Stimulated activated CD4-positive, alpha-beta T cell treated with anti-CD3 and anti-CD28 coated beads, Interleukin-15, amount 100 ng/mL, for 1 hour (primary cell): ENCODE measurements at regions not wholly inside any gene's neighbourhood (a gene's known extent, or its start where the extent isn't known, plus 50 kb on each side); places are given as distances from the start of the nearest gene placed in this dataset.
"Not testable (repeated sequence)": the region's sequence is repeated elsewhere in the genome, so short reads cannot be mapped to it uniquely, and the experiment has no call there.

Experiments
- DNase-seq, 2 donors: peaks; one replicate each; pipeline ENCODE4 v3.0.0-alpha.2; 2020; ENCODE audit warnings: low read depth in 1 of 2, low spot score in 1 of 2

- DNase-seq: peak; percentile 67 to 77
Measured at GRCh38 chr14:106153362-106153955, 627.1 kb downstream of the TMEM121 start.

DNA sequence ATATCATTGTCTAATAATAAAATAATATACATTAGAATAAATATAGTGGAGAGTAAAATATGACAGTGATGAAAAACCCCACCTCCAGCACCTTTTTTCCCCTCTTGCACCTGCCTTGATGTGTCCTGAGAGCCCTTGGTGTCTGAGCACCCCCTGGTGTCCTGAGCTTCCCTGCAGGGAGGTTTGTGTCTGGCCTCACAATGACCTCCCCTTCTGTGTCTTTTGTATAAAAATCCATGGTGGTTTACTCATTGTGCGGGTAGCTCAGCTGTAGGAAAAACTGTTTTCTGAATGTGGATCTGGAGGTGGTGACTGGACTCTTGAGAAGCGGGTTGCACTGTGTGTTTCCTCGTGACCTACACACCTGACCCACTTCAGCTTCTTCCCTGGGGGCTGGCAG lies 636.9 kb downstream of the TMEM121 start:
- no peak for DNase-seq

- DNase-seq: not testable (repeated sequence)
Measured at GRCh38 chr14:106163812-106164211, 637.4 kb downstream of the TMEM121 start.

DNA sequence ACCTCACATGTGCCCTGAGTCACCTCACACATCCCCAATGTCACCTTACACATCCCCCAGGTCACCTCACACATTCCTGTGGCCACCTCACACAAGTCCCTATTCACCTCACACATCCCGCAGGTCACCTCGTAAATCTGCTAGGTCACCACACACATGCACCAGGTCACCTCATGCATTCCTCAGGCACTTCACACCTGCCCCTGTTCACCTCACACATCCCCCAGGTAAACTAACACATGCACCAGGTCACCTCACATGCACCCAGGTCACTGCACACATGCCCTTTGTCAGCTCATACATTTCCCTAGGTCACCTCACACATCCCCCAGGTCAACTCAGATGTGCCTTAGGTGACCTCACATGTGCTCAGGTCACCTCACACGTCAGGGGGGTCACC lies 639.8 kb downstream of the TMEM121 start:
- DNase-seq: no peak

DNA sequence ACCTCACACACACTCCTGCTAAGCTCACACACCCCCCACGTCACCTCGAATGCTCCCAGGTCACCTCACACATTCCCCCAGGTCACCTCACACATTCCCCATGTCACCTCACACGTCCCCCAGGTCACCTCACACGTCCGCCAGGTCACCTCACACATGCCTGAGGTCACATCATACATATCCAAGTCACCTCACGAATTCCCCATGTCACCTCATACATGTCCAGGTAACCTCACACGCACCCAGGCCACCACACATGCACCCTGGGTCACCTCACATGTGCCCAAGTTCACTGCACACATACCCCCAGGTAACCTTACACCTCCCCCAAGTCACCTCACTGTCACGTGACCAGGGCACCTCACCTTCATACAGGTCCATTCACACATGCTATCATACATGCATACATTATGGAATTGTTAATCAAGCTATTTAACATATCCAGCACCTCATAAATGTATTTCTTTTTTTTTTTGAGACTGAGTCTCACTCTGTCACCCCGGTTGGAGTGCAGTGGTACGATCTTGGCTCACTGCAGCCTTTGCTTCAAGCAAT lies 640.3 kb downstream of the TMEM121 start:
- no peak for DNase-seq

DNA sequence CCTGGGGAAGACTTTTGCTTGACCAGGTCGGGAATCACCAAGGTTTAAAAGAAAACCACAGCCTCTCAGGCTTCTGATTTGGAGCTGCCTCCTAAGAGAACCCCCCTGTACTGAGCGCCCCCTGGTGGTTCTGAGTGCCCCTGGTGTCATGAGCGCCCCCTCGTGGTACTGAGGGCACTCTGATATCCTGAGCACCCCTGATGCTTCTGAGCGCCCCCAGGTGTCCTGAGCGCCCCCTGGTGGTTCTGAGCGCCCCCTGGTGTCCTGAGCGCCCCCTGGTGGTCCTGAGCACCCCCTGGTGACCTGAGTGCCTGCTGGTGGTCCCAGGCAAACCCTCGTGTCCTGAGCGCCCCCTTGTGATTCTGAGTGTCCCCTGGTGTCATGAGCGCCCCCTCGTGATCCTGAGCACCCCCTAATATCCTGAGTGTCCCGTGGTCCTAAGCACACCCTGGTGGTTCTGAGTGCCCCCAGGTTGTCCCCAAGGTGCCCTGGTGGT lies 643.8 kb downstream of the TMEM121 start:
- peak; percentile 41 to 51 for DNase-seq

DNA sequence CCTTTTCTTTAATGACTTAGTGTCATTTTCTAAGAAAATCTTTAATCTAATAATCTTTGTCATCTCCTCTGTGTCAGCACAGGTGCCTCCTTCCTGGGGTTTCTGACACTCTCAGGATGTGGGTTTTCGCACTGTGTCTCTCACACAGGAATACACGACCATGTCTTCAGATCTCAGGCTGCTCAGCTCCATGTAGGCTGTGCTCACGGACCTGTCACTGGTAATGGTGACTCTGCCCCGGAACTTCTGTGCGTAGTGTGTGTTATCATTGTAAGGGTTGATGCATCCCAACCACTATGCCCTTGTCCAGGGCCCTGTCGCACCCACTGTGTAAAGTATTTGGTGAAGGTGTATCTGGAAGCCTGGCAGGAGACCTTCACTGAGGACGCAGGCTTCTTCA lies 647.8 kb downstream of the TMEM121 start:
- peak in 1 of 2 donors; percentile 20 for DNase-seq

- not testable (repeated sequence) for DNase-seq
Measured at GRCh38 chr14:106177266-106178246, 651.2 kb downstream of the TMEM121 start.

DNA sequence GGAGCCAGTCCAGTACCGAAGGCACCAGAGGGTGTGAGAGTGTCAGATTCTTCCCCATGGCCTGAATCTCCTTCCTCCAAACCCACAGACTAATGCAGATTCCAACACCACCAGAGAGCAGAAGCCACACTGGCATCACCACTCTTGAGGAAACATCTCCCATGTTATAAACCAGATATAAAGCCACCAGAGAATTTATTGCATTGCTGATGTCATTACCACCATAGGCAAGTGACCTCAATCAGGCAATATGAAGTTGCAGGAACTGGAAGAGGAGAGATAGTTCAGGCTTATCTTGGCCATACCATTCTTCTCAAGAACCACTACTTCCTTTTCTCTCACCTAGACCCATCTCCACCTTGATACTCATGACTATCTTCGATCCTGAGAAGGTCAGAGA lies 653.4 kb downstream of the TMEM121 start:
- no peak for DNase-seq

DNA sequence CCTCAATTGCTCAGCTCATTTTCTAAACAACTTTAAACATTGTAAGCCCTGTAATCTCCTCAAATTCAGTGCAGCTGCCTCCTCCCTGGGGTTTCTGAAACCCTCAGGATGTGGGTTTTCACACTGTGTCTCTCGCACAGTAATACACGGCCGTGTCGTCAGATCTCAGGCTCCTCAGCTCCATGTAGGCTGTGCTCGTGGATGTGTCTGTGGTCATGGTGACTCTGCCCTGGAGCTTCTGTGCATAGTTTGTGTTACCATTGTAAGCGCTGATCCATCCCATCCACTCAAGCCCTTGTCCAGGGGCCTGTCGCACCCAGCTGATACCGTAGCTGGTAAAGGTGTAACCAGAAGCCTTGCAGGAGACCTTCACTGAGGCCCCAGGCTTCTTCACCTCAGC lies 658.4 kb downstream of the TMEM121 start:
- DNase-seq: peak in 1 of 2 donors; percentile 23

DNA sequence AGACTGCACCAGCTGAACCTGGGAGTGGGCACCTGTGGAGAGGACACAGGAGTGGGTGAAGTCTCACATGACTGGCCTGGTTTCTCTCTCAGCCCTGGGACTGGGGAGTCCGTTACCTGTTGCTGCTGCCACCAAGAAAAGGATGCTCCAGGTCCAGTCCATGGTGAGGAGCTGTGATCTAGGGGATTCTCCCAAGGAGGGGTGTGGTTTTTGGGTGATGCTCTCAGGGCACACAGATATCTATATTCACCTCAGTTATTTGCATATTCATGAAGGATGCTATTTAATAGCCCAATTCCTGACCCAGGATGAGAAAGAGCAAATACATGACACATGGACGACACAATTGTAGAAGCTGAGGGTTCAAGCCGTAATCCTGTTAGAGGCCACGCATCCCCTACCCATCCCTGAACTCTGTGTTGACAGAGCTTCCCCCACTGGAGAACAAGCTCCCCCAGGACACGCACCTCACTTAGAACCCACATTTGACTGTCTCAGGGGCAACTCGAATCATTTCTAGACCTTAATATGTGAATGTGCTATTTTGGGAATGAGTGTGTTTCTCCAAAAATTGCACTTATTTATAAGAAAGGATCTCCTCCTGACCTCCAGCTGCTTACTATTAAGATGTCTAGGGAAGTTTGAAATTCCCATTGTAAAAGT lies 658.9 kb downstream of the TMEM121 start:
- DNase-seq: not testable (repeated sequence)

DNA sequence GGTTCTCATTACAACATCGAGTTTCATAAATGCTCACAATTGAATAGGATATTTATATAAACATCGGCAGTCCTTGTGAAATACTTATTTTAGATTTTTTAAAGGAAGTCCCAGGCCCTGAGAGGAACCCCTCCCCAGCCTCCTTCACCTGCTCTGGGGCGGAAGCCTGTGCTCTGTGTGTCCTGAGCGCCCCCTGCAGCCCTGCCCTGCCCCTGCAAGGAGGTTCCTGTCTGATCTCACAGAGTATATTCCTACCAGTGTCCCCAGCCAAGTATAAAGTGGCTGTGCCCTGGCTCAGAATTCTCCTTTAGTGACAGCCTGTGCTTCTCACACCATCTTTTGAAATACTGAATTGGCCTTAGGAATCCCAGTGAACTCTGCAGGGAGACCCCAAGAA lies 659.5 kb downstream of the TMEM121 start:
- DNase-seq: peak; percentile 28 to 57

DNA sequence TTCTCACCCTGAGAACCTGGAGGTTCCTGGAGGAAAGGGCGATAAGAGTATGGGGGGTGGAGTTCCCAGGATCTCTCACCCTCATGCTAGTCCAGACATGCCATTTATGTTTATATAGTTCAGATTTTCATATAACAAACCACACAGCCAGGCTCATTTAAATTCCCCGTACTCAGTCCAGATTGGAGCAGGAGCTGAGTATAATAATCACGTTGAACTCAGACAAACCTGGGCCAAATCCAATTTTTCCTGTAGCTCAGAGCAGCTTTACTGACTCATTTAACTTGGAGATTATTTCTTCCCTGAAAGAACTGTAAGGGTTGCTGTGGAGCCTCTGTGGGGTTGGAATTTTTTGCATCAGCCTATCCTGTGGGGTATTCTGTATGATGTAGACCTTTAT lies 660.8 kb downstream of the TMEM121 start:
- no peak for DNase-seq

DNA sequence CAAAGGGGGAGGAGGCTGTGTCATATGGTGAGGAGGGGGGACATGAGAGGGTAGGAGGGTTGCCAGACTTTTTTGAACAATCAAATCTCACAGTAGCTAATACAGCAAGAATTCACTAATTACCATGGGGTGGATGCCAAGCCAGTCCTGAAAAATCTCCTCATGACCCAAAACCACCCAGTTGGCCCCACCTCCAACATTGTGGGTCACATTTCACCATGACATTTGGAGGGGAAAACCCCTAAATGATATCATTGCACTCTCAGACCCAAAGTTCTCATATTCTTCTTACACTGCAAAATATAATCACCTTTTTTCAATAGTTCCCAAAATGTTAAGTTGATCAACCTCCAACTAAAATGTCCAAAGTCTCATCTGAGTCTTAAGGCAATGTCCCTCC lies 666.3 kb downstream of the TMEM121 start:
- not testable (repeated sequence) for DNase-seq

GRCh38 chr14:106196459-106196858 lies 670.1 kb downstream of the TMEM121 start:
- peak; percentile 30 to 52 for DNase-seq

DNA sequence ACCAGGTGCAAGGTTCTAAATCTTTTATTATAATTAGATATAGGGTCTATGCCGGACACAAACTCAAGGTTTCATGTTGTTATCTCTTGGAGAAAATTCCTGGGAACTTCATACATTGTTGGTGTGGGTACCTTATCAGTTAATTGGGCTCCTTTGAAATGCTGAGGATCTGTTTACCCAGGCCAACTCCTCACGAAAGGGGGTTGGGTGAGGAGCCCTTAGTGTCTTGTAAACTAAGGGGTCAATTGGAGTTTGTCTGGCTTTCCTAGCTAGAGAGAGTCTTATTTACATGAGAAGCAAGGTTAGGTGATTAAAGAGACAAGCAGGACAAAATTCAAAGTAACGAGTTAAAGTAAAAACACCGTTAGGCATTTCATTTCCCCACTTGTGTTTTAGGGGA lies 670.9 kb downstream of the TMEM121 start:
- not testable (repeated sequence) for DNase-seq

- no peak for DNase-seq
Measured at GRCh38 chr14:106199097-106199496, 672.7 kb downstream of the TMEM121 start.

DNA sequence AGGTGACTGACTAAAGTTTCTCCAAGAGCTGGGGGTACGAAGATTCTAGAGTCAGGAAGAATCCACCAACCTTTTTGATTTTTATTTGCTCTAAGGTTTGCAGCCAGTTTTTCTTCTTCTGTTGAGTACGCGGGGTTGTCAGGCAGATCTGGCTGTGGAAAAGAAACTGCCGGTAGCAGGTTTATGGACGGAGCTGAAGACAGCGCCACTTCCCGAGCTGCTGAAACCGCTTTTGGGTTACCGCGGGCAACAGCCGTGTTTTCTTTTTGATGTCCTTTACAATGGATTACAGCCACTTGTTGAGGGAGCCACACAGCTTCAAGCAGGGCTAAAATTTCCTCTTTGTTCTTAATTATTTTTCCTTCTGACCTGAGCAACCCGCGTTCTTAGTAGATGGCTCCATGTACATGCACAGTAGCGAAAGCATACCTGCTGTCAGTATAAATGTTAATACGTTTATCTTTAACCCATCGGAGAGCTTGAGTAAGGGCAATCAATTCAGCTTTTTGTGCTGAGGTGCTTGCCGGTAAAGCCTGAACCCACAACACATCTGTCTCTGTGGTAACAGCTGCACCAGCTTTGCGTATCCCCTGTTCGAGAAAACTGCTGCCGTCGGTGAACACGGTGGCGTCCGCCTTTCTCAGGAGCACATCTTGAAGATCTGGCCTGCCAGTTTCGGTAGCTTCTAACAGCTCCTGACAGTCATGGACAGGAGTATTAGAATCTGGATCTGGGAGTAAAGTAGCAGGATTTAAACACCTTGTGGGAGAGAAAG lies 674.3 kb downstream of the TMEM121 start:
- DNase-seq: no peak

DNA sequence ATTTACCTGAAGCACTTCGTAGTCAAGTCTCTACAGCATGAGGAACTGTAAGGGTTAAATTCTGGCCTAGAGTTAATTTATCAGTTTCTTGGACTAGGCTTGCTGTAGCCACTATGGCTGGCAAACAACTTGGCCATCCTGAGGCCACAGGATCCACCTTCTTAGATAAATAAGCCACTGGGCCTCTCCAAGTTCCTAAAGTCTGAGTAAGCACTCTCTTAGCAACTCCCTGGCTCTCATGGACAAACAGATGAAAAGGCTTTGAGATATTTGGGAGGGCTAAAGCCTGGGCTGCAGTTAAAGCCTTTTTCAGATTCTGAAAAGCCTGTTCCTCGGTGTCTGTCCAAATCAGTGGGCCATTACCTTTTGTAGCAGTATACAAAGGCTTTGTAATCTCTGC lies 675.0 kb downstream of the TMEM121 start:
- DNase-seq: no peak

DNA sequence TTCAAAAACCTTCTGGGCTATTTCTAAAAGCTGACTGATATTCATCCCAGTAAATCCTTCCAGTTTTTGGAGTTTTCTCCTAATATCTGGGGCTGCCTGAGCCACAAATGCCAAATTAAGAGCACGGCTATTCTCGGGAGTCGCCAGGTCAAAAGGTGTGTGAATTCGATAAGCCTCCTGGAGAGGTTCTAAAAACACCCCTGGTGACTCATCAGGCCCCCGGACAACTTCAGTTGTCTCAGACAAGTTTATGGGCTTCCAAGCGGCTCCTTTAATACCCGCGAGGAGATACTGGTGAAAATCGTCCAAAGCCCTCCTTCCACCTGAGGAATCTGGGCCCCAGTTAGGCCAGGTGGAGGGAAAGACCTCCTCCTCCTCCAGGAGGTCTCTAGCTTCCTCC lies 677.1 kb downstream of the TMEM121 start:
- no peak for DNase-seq

- DNase-seq: no peak
Measured at GRCh38 chr14:106204063-106204462, 677.7 kb downstream of the TMEM121 start.
